ENCODE measurements at regions not wholly inside any gene's neighbourhood (a gene's known extent, or its start where the extent isn't known, plus 50 kb on each side); places are given as distances from the start of the nearest gene placed in this dataset.

DNA sequence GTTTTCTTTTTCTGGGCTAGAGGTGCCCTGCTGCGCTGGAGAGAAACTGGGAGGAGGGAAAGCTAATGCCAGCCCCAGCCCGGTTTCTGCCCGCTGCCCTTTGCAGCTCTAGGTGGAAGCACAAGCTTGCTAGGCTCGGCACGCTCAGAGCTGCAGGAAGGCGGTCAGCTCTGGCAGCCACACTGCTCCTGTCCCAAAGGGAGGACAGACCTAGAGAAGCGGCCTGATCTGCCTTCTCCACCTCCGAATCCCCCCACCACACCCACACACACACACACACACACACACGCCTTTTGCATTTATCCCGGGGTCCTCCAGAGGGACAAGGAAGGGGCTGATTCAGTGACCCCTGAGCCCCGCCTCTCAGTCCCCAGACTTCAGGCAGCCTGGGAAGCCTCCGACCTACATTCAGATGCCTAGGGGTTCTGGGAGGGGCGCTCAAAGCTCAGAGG, 418.1 kb downstream of the SOX9 start:
- no peak overlapping the region for H3K4me3 ChIP-seq (ENCODE audit: low read depth, low read length)
- TF ChIP-seq, protein P1, sequence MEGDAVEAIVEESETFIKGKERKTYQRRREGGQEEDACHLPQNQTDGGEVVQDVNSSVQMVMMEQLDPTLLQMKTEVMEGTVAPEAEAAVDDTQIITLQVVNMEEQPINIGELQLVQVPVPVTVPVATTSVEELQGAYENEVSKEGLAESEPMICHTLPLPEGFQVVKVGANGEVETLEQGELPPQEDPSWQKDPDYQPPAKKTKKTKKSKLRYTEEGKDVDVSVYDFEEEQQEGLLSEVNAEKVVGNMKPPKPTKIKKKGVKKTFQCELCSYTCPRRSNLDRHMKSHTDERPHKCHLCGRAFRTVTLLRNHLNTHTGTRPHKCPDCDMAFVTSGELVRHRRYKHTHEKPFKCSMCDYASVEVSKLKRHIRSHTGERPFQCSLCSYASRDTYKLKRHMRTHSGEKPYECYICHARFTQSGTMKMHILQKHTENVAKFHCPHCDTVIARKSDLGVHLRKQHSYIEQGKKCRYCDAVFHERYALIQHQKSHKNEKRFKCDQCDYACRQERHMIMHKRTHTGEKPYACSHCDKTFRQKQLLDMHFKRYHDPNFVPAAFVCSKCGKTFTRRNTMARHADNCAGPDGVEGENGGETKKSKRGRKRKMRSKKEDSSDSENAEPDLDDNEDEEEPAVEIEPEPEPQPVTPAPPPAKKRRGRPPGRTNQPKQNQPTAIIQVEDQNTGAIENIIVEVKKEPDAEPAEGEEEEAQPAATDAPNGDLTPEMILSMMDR (IDR thresholded peaks at IDR 0.05; ENCODE audit: borderline replicate concordance, insufficient read depth, low read depth, low read length), result no peak

DNA sequence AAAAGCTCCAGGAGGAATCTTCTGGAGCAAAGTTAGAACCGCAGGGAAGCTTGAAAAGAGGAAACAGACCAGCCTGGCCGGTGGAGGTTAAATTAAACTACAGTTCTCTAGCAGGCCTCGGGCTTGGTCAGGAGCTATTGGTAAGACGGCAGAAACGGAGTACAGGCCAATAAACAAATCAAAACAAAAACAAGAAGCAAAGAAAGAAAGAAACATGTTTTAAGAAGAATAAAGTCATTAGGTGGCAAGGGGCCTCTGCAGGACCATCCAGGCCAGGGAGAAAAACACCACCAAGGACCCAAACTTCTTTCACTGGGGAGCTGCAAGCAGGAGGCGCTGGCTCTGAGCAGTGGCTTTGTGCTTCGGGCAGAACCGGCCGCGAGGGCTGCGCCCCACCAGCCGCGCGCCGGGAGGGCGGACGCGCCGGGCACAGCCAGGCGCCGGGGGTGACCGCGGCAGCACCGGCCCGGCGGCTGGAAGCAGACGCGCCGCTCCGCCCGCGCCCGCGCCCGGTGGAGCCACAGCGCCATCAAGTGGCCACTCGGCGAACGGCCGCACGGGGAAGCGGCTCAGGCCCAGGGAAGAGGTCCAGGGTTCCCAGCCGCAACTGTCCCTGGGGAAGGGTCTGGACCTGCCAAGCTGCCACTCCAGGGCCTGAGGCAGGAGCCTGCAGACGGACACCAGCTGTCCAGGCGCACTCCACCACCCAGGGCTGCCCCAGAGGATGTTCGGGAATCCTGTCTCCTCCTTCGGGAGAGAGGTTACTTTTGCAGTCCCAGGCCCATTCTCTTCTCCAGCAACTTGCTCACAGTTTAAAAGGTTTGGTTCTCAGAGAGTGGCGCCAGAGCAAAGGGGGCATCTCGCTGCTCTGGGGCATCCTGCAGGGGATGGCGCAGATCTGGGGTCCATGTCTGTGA, 419.4 kb downstream of the SOX9 start:
- H3K4me3 ChIP-seq (ENCODE audit: low read depth, low read length), result no peak overlapping the region
- TF ChIP-seq, protein P1 (IDR thresholded peaks at IDR 0.05; ENCODE audit: borderline replicate concordance, insufficient read depth, low read depth, low read length), result peak; percentile 93

DNA sequence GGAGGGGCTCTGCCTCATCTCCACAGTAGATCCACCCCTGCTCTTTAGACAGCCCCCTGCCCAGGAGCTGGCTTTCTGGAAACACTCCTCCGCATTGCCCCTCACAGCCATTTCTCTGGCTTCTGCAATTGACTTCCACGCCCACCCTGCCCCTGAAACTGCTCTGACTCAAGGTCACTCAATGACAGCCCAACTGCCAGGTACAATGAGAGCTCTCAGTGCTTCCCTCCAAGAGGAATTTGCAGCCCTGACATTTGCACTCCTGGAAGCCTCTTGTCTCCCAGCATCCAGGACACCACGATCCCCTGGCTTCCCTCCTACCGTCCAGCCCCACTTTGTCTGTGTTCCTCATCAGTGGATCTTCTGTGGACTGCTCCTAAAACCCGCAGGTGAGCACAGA, 421.5 kb downstream of the SOX9 start:
- TF ChIP-seq, protein P1 (IDR thresholded peaks at IDR 0.05; ENCODE audit: borderline replicate concordance, insufficient read depth, low read depth, low read length), result no peak
- no peak overlapping the region for H3K4me3 ChIP-seq (ENCODE audit: low read depth, low read length)

DNA sequence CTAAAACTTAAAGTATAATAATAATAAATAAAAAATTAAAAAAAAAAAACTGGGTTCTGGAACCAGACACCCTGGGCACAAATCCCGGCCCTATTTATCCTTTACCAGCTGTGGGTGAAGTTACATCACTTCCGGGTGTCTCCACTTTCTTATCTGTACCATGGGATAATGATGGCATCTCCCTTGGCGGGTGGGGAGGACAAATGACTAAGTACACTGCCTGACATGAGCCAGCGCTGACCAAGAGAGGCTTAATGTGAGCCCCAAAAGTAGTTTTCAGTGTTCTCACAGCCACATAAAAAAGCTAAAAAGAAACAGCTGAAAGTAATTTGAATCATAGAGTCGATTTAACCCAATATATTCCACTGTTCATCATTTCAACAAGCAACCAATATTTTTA, 424.9 kb downstream of the SOX9 start:
- no peak overlapping the region for H3K4me3 ChIP-seq (ENCODE audit: low read depth, low read length)
- TF ChIP-seq, protein P1 (IDR thresholded peaks at IDR 0.05; ENCODE audit: borderline replicate concordance, insufficient read depth, low read depth, low read length), result no peak

DNA sequence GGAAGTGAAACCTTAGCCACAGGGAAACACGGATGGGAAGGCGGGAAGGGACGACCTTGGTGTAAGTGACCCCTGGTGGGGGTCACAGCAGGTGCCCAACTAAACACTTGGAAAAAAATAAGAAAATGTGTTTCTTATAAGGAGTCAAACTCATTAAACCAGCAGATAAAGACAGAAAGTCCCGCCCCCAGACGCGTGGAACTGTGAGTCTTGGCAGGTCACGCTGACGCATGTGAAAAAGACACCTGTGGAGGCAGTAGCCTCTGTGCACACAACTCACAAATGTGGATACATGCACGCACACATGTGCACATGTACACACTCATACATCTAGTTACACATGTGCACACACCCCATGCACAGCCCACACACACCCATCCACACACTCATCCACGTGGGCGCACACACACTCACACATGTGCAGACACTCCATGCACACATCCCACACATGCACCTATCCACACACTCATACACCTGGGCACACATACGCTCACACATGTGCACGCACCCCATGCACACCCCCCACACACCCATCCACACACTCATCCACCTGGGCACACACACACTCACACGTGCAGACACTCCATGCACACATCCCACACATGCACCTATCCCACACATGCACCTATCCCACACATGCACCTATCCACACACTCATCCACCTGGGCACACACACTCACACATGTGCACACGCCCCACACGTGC, 432.4 kb downstream of the SOX9 start:
- TF ChIP-seq, protein P1 (IDR thresholded peaks at IDR 0.05; ENCODE audit: borderline replicate concordance, insufficient read depth, low read depth, low read length), result no peak
- H3K4me3 ChIP-seq (ENCODE audit: low read depth, low read length), result no peak overlapping the region

DNA sequence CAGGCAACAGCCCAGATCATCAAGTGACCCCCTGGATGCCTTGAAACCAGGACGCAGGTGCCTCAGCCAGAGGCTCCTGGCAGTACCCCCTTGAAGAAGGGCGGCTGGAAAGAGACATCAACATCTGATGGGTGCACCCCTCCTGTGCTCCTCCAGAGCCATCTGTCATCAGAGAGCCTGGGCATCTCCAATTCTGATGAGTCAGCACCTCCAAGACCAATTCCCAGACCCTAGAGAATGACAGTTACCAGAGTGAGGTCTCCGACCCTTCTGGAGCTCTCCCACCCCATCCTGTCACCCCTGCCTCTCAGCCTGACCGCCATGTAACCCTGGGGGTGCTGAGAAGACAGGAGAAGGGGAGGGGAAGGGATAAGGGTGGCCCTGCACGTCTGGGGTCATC, 433.7 kb downstream of the SOX9 start:
- TF ChIP-seq, protein P1 (IDR thresholded peaks at IDR 0.05; ENCODE audit: borderline replicate concordance, insufficient read depth, low read depth, low read length), result no peak
- H3K4me3 ChIP-seq (ENCODE audit: low read depth, low read length), result no peak overlapping the region
